Body of pancreas (tissue), 4 donors: ENCODE measurements at regions not wholly inside any gene's neighbourhood (a gene's known extent, or its start where the extent isn't known, plus 50 kb on each side); places are given as distances from the start of the nearest gene placed in this dataset.

ENCODE experiments used
- ATAC-seq: fragments of 150-250 bp; one replicate; pipeline ENCODE4 v1.9.1; 2016
- DNase-seq, 4 donors: peaks; one replicate each; pipeline ENCODE4 v3.0.0-alpha.2; 2019
- H3K27ac ChIP-seq, 4 donors: fragments of 200-600 bp; sonication (generic); 1 replicate in 3 of 4; 2 replicates in 1 of 4; pipeline versions ENCODE4 v1.5.1 to v1.6.1; 2016 to 2019; ENCODE audit warnings: mild to moderate bottlenecking in 1 of 4, mixed read lengths in 1 of 4, moderate library complexity in 1 of 4
- H3K27me3 ChIP-seq, 2 donors: fragments of 200-600 bp; sonication (generic); one replicate each; pipeline ENCODE4 v1.6.0; 2016; ENCODE audit warnings: mild to moderate bottlenecking in 1 of 2
- H3K36me3 ChIP-seq, 2 donors: fragments of 200-600 bp; sonication (generic); replicated peaks in 1 of 2; 2 replicates each; pipeline ENCODE4 v1.5.1; 2016; ENCODE audit warnings: low read depth in 2 of 2; ENCODE audit not compliant: insufficient read depth in 1 of 2
- H3K4me1 ChIP-seq: fragments of 200-600 bp; sonication (generic); one replicate; pipeline ENCODE4 v1.6.0; 2016
- H3K4me3 ChIP-seq, 2 donors: fragments of 200-600 bp; sonication (generic); 1 replicate in 1 of 2; 2 replicates in 1 of 2; pipeline ENCODE4 v1.5.1; 2016 to 2019
- H3K9me3 ChIP-seq, 3 donors: fragments of 200-600 bp; sonication (generic); 1 replicate in 2 of 3; 2 replicates in 1 of 3; pipeline ENCODE4 v1.5.1; 2016
- POLR2A ChIP-seq, 3 donors: fragments of 450-650 bp; IDR thresholded peaks; one replicate each; pipeline ENCODE4 v1.6.1; 2016; ENCODE audit warnings: antibody characterized with exemption in 3 of 3, mild to moderate bottlenecking in 2 of 3
- WGBS, 2 donors: methylation state at CpG; one replicate each; pipeline ENCODE4 v1.1.5; 2017; 5-methylcytosine and 5-hydroxymethylcytosine counted together
- intact Hi-C: fragments of 100-400 bp; cut with DNase I; formaldehyde crosslinking; loops from one replicate; pipeline ENCODE4 v1.15.1; 2023
- TF ChIP-seq, protein P1 (sequence below), 7 experiments: fragments of 450-650 bp in 4 of 7; fragments of 200-600 bp in 3 of 7; sonication (generic) in 3 of 7; IDR thresholded peaks; one replicate each; pipeline ENCODE4 v1.5.1; 2016 to 2019; ENCODE audit warnings: antibody characterized with exemption in 7 of 7

- ATAC-seq, result peak; percentile 47
- H3K27ac ChIP-seq, result peak overlapping the region in 2 of 4 donors; percentile 48 to 51
- H3K27me3 ChIP-seq, result no peaks in the 10 kb centered on the region
- no peak for TF ChIP-seq POLR2A (IDR thresholded peaks at IDR 0.05)
- peaks cover 6% of the 10 kb centered on the region for H3K4me1 ChIP-seq
- H3K36me3 ChIP-seq, result no peaks in the 10 kb centered on the region
- intact Hi-C loops, result no loop called here
- no peak overlapping the region for H3K4me3 ChIP-seq
- no peaks in the 10 kb centered on the region for H3K9me3 ChIP-seq
- 67 to 86% methylated on average over 12 of the region's 12 CpGs for WGBS, 2 donors
- DNase-seq, result peak; percentile 22 to 77 (median 46)
Measured at GRCh38 chr1:228989992-228990827, 254.9 kb downstream of the RHOU start.

- Histone ChIP-seq H3K27me3 (no peaks in the 10 kb centered on the region), H3K4me3 (no peak overlapping the region), H3K9me3 (no peaks in the 10 kb centered on the region), H3K36me3 (no peaks in the 10 kb centered on the region), H3K4me1 (peaks cover 6% of the 10 kb centered on the region), H3K27ac (peak overlapping the region in 1 of 4 donors; percentile 51)
- WGBS, 2 donors, result 79 to 80% methylated on average over 12 to 13 of the region's 13 CpGs
- ATAC-seq (no peak), DNase-seq (no peak)
- intact Hi-C loops, result no loop called here
- no peak for TF ChIP-seq POLR2A (IDR thresholded peaks at IDR 0.05)
- TF ChIP-seq, protein P1, sequence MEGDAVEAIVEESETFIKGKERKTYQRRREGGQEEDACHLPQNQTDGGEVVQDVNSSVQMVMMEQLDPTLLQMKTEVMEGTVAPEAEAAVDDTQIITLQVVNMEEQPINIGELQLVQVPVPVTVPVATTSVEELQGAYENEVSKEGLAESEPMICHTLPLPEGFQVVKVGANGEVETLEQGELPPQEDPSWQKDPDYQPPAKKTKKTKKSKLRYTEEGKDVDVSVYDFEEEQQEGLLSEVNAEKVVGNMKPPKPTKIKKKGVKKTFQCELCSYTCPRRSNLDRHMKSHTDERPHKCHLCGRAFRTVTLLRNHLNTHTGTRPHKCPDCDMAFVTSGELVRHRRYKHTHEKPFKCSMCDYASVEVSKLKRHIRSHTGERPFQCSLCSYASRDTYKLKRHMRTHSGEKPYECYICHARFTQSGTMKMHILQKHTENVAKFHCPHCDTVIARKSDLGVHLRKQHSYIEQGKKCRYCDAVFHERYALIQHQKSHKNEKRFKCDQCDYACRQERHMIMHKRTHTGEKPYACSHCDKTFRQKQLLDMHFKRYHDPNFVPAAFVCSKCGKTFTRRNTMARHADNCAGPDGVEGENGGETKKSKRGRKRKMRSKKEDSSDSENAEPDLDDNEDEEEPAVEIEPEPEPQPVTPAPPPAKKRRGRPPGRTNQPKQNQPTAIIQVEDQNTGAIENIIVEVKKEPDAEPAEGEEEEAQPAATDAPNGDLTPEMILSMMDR (IDR thresholded peaks at IDR 0.05), result no peak
Measured at GRCh38 chr1:228990906-228991569, 255.8 kb downstream of the RHOU start.

GRCh38 chr1:228992044-228992443, 256.8 kb downstream of the RHOU start:
- intact Hi-C loops, result no loop called here
- 70 to 87% methylated on average over 2 of the region's 2 CpGs for WGBS, 2 donors
- H3K4me3 ChIP-seq, result no peak overlapping the region
- H3K9me3 ChIP-seq, result no peaks in the 10 kb centered on the region
- no peaks in the 10 kb centered on the region for H3K4me1 ChIP-seq
- no peaks in the 10 kb centered on the region for H3K36me3 ChIP-seq
- TF ChIP-seq, protein P1 (IDR thresholded peaks at IDR 0.05), result no peak
- TF ChIP-seq POLR2A (IDR thresholded peaks at IDR 0.05), result no peak
- H3K27ac ChIP-seq, result no peak overlapping the region
- DNase-seq (no peak), ATAC-seq (no peak)
- no peaks in the 10 kb centered on the region for H3K27me3 ChIP-seq

GRCh38 chr1:228992907-228993535, 257.7 kb downstream of the RHOU start:
- DNase-seq (no peak), ATAC-seq (no peak)
- H3K36me3 ChIP-seq, result no peaks in the 10 kb centered on the region
- intact Hi-C loops, result no loop called here
- no peaks in the 10 kb centered on the region for H3K27me3 ChIP-seq
- H3K27ac ChIP-seq, result no peak overlapping the region
- H3K4me1 ChIP-seq, result no peaks in the 10 kb centered on the region
- no peaks in the 10 kb centered on the region for H3K9me3 ChIP-seq
- H3K4me3 ChIP-seq, result no peak overlapping the region
- TF ChIP-seq POLR2A (IDR thresholded peaks at IDR 0.05), result no peak
- TF ChIP-seq, protein P1 (IDR thresholded peaks at IDR 0.05), result no peak
- WGBS, 2 donors, result 89 to 90% methylated on average over 8 of the region's 8 CpGs
